IMR-90 (cell line): ENCODE measurements at regions not wholly inside any gene's neighbourhood (a gene's known extent, or its start where the extent isn't known, plus 50 kb on each side); places are given as distances from the start of the nearest gene placed in this dataset.

Experiments
- ATAC-seq: fragments of 200-7000 bp; cut with Tn5 transposase; 2 replicates; pipeline ENCODE4 v1.9.1; 2020; ENCODE audit warnings: low read depth, mild to moderate bottlenecking, moderate library complexity
- BruUV-seq: library from RNA; stranded (reverse); fragments of 400-500 nt; replicated peaks from 2 replicates; lab custom pipeline; 2021; lab: Mats Ljungman, UMichigan
- CTCF ChIA-PET: fragments of 300-600 bp; formaldehyde crosslinking; extraction: SDS; loops from one replicate; lab custom pipeline; 2021; ENCODE audit warnings: antibody characterized with exemption; lab: Yijun Ruan, JAX
- POLR2A ChIA-PET: fragments of 300-600 bp; sonication (Branson Sonifier 250); formaldehyde crosslinking; loops from one replicate; lab custom pipeline; 2022; ENCODE audit warnings: antibody characterized with exemption; ENCODE audit not compliant: unreplicated experiment; lab: Charles Lee
- DNase-seq: peaks from one replicate; pipeline ENCODE4 v3.0.0; 2013
- H2AFZ ChIP-seq: replicated peaks from 2 replicates; pipeline ENCODE3; 2013; ENCODE audit warnings: low read length, mild to moderate bottlenecking; ENCODE audit not compliant: poor library complexity
- H2AK5ac ChIP-seq: 2 replicates; pipeline ENCODE4 v1.6.1; 2013; ENCODE audit warnings: low read depth, low read length, inconsistent platforms
- H2AK9ac ChIP-seq: replicated peaks from 2 replicates; pipeline ENCODE3; 2013; ENCODE audit warnings: mild to moderate bottlenecking, low read depth, low read length, moderate library complexity; ENCODE audit not compliant: poor library complexity
- H2BK120ac ChIP-seq: 2 replicates; pipeline ENCODE4 v1.6.1; 2013; ENCODE audit warnings: low read depth, low read length, inconsistent platforms
- H2BK15ac ChIP-seq: 3 replicates; pipeline ENCODE4 v1.6.1; 2013; ENCODE audit warnings: low read depth, low read length, inconsistent platforms
- H2BK20ac ChIP-seq: 2 replicates; pipeline ENCODE4 v1.6.1; 2013; ENCODE audit warnings: low read depth, mild to moderate bottlenecking, inconsistent platforms, low read length, moderate library complexity
- H2BK5ac ChIP-seq: 2 replicates; pipeline ENCODE4 v1.6.1; 2013; ENCODE audit warnings: mild to moderate bottlenecking, low read depth, low read length, inconsistent platforms; ENCODE audit not compliant: poor library complexity, severe bottlenecking
- H3K14ac ChIP-seq: replicated peaks from 2 replicates; pipeline ENCODE4 v1.6.1; 2013; ENCODE audit warnings: low read depth, low read length, inconsistent platforms
- H3K18ac ChIP-seq: 2 replicates; pipeline ENCODE4 v1.6.1; 2013; ENCODE audit warnings: low read depth, low read length, control low read depth
- H3K23ac ChIP-seq: 2 replicates; pipeline ENCODE4 v1.6.1; 2013; ENCODE audit warnings: low read depth, low read length, inconsistent platforms
- H3K27ac ChIP-seq: 2 replicates; pipeline ENCODE4 v1.5.1; 2013; ENCODE audit warnings: mild to moderate bottlenecking, control low read depth, low read length; ENCODE audit not compliant: insufficient read depth
- H3K27me3 ChIP-seq: 2 replicates; pipeline ENCODE4 v1.6.1; 2013; ENCODE audit warnings: low read length; ENCODE audit not compliant: control insufficient read depth, insufficient read depth
- H3K36me3 ChIP-seq: 2 replicates; pipeline ENCODE4 v1.6.1; 2013; ENCODE audit warnings: low read length, mixed read lengths; ENCODE audit not compliant: control insufficient read depth, insufficient read depth
- H3K4ac ChIP-seq: 2 replicates; pipeline ENCODE4 v1.6.1; 2013; ENCODE audit warnings: low read depth, low read length, inconsistent platforms
- H3K4me1 ChIP-seq: 2 replicates; pipeline ENCODE4 v1.6.1; 2013; ENCODE audit warnings: low read length, mixed read lengths; ENCODE audit not compliant: control insufficient read depth, insufficient read depth
- H3K4me2 ChIP-seq: 2 replicates; pipeline ENCODE4 v1.6.1; 2013; ENCODE audit warnings: low read depth, mild to moderate bottlenecking, control low read depth, low read length, moderate library complexity
- H3K4me3 ChIP-seq: 2 replicates; pipeline ENCODE4 v1.5.1; 2013; ENCODE audit warnings: low read depth, mild to moderate bottlenecking, control low read depth, low read length, moderate library complexity; ENCODE audit not compliant: insufficient read depth
- H3K56ac ChIP-seq: 2 replicates; pipeline ENCODE4 v1.6.1; 2013; ENCODE audit warnings: low read length, inconsistent platforms; ENCODE audit not compliant: insufficient read depth; ENCODE audit errors: extremely low read depth
- H3K79me1 ChIP-seq, 2 experiments: 2 replicates each; pipeline ENCODE4 v1.6.1; 2013; ENCODE audit warnings: low read length in 2 of 2, inconsistent platforms in 1 of 2, low read depth in 1 of 2
- H3K9ac ChIP-seq: 2 replicates; pipeline ENCODE4 v1.6.1; 2013; ENCODE audit warnings: low read depth, low read length, control low read depth
- H3K9me1 ChIP-seq: 2 replicates; pipeline ENCODE4 v1.6.1; 2013; ENCODE audit warnings: low read length, inconsistent platforms; ENCODE audit not compliant: insufficient read depth
- H3K9me3 ChIP-seq: 2 replicates; pipeline ENCODE4 v1.6.1; 2013; ENCODE audit warnings: low read length; ENCODE audit not compliant: control insufficient read depth, insufficient read depth
- H4K20me1 ChIP-seq: 2 replicates; pipeline ENCODE4 v1.6.1; 2013; ENCODE audit warnings: low read length, inconsistent platforms; ENCODE audit not compliant: insufficient read depth
- H4K5ac ChIP-seq: 2 replicates; pipeline ENCODE4 v1.6.1; 2013; ENCODE audit warnings: mild to moderate bottlenecking, low read depth, low read length, control low read depth
- H4K8ac ChIP-seq, 2 experiments: 2 replicates each; pipeline ENCODE4 v1.6.1; 2013; ENCODE audit warnings: low read depth in 2 of 2, low read length in 2 of 2, control low read depth in 1 of 2, inconsistent platforms in 1 of 2
- H4K91ac ChIP-seq: 2 replicates; pipeline ENCODE4 v1.6.1; 2013; ENCODE audit warnings: low read depth, low read length, inconsistent platforms; ENCODE audit not compliant: insufficient read depth
- CEBPB ChIP-seq: IDR thresholded peaks from 2 replicates; pipeline ENCODE4 v1.6.1; 2012; ENCODE audit warnings: low read depth, low read length, improper control_type of control experiment
- WGBS, 2 experiments: methylation state at CpG; one replicate each; pipeline versions ENCODE4 v1.1.5 to v1.1.7; 2013; ENCODE audit warnings: missing lambda C conversion rate in 2 of 2; ENCODE audit not compliant: insufficient read length in 1 of 2; ENCODE audit errors: extremely low coverage in 2 of 2; 5-methylcytosine and 5-hydroxymethylcytosine counted together
- dilution Hi-C: fragments of 300-500 bp; cut with HindIII; formaldehyde crosslinking; loops from one replicate; pipeline ENCODE4 v1.14.3; 2018; ENCODE audit warnings: low sequenced_read_pairs; ENCODE audit not compliant: unreplicated experiment
- in situ Hi-C: fragments of 300-500 bp; cut with MboI; formaldehyde crosslinking; loops from 3 replicates; pipeline ENCODE4 v1.14.3; 2019; ENCODE audit warnings: low sequenced_read_pairs, inconsistent platforms, mixed read lengths
- intact Hi-C: fragments of 100-400 bp; cut with micrococcal nuclease; formaldehyde crosslinking; loops from 2 replicates; pipeline ENCODE4 v1.10.0; 2022

DNA sequence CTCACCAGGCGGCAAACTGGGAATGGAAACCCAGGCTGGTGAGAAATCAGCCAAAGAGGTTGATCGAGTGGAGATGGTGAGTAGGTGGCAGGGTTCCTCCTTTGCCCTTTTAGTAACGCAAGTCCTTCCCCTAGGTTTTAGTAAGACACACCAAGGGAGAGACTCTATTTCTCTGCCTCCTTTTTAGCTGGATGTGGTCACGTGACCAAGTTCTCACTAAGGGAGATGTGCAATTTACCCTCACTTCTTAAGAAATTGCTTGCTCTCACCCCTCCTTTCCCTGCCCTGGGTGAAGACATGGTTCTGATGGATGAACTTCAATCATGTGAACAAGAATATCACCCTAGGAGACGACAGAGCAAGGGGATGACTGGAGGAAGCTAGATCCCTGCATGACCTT lies 99.8 kb upstream of the FOXF1 start:
- in situ Hi-C loops: no loop called here
- WGBS, 2 experiments: 100% methylated on average over 1 of the region's 5 CpGs; no CpG with 5 or more reads in 1 of the 2 experiments
- Histone ChIP-seq H3K79me1 (peaks cover 0 to 6% of the 10 kb centered on the region in 2 experiments; a peak in 1 of 4 replicates), H2AK5ac (no peak overlapping the region), H2AK9ac (no peak overlapping the region), H4K5ac (no peak overlapping the region), H2BK120ac (no peak overlapping the region), H3K4me3 (no peak overlapping the region), H2AFZ (no peak overlapping the region), H3K27ac (no peak overlapping the region), H3K9me1 (peaks cover 6% of the 10 kb centered on the region), H3K9me3 (peaks cover 20% of the 10 kb centered on the region), H4K20me1 (no peaks in the 10 kb centered on the region), H3K4me2 (no peak overlapping the region), H3K56ac (no peak overlapping the region), H4K91ac (no peak overlapping the region), H3K4me1 (peaks cover 13% of the 10 kb centered on the region), H3K23ac (no peak overlapping the region), H3K9ac (no peak overlapping the region), H2BK20ac (no peak overlapping the region), H3K4ac (no peak overlapping the region), H2BK15ac (no peak overlapping the region), H3K14ac (no peak overlapping the region), H3K18ac (no peak overlapping the region), H3K36me3 (no peaks in the 10 kb centered on the region), H4K8ac (no peak overlapping the region), H3K27me3 (no peaks in the 10 kb centered on the region), H2BK5ac (no peak overlapping the region)
- no peak for DNase-seq
- POLR2A ChIA-PET: no interaction called here
- BruUV-seq: no TSS peak
- intact Hi-C loops: no loop called here
- dilution Hi-C loops: no loop called here
- no peak for ATAC-seq
- CTCF ChIA-PET: no interaction called here
- TF ChIP-seq CEBPB: no peak
